OCI-LY7 (cell line): ENCODE measurements at regions not wholly inside any gene's neighbourhood (a gene's known extent, or its start where the extent isn't known, plus 50 kb on each side); places are given as distances from the start of the nearest gene placed in this dataset.

Source experiments
- BruUV-seq: library from RNA; stranded (reverse); fragments of 400-500 nt; replicated peaks from 2 replicates; lab custom pipeline; 2021; lab: Mats Ljungman, UMichigan
- CTCF ChIA-PET: fragments of 300-600 bp; sonication (Branson Sonifier 250); formaldehyde crosslinking; loops from one replicate; lab custom pipeline; 2022; ENCODE audit warnings: antibody characterized with exemption; ENCODE audit not compliant: unreplicated experiment; lab: Charles Lee
- POLR2A ChIA-PET: fragments of 300-600 bp; sonication (Branson Sonifier 250); formaldehyde crosslinking; loops from one replicate; lab custom pipeline; 2022; ENCODE audit warnings: antibody characterized with exemption; lab: Charles Lee
- DNase-seq: peaks from one replicate; pipeline ENCODE4 v3.0.0-alpha.2; 2015; ENCODE audit warnings: low spot score
- H2AFZ ChIP-seq: fragments of 200-600 bp; sonication (generic), shearing (Covaris generic); 2 replicates; pipeline ENCODE4 v1.6.1; 2014; ENCODE audit warnings: mild to moderate bottlenecking, antibody characterized with exemption, low read length, moderate library complexity
- H3K27ac ChIP-seq: fragments of 200-600 bp; sonication (generic); 2 replicates; pipeline ENCODE4 v1.5.1; 2014; ENCODE audit warnings: mixed run types, low read depth, mild to moderate bottlenecking, moderate library complexity, low read length, inconsistent platforms; ENCODE audit not compliant: poor library complexity, severe bottlenecking
- H3K36me3 ChIP-seq: fragments of 200-600 bp; sonication (generic); 2 replicates; pipeline ENCODE4 v1.6.1; 2014; ENCODE audit warnings: mild to moderate bottlenecking, antibody characterized with exemption, low read length, moderate library complexity, mixed read lengths; ENCODE audit not compliant: insufficient read depth
- H3K4me1 ChIP-seq: fragments of 200-600 bp; sonication (generic); 2 replicates; pipeline ENCODE4 v1.5.1; 2014; ENCODE audit warnings: mild to moderate bottlenecking, low read length; ENCODE audit not compliant: insufficient read depth, poor library complexity, severe bottlenecking
- H3K4me2 ChIP-seq: fragments of 200-600 bp; sonication (generic); 2 replicates; pipeline ENCODE4 v1.6.1; 2014; ENCODE audit warnings: mild to moderate bottlenecking, low read length
- H3K4me3 ChIP-seq: fragments of 200-600 bp; sonication (generic); 2 replicates; pipeline ENCODE4 v1.5.1; 2014; ENCODE audit warnings: mild to moderate bottlenecking, low read depth, low read length; ENCODE audit not compliant: poor library complexity, severe bottlenecking
- H3K79me2 ChIP-seq: fragments of 200-600 bp; sonication (generic); 2 replicates; pipeline ENCODE4 v1.6.1; 2016; ENCODE audit warnings: low read depth, mild to moderate bottlenecking, low read length, moderate library complexity, mixed read lengths; ENCODE audit not compliant: insufficient read depth
- H3K9me2 ChIP-seq: fragments of 200-600 bp; sonication (generic); 2 replicates; pipeline ENCODE4 v1.6.1; 2016; ENCODE audit warnings: mild to moderate bottlenecking, low read length, mixed read lengths; ENCODE audit not compliant: insufficient read depth
- H3K9me3 ChIP-seq: fragments of 200-600 bp; sonication (generic); 2 replicates; pipeline ENCODE4 v1.6.1; 2014; ENCODE audit warnings: mild to moderate bottlenecking, mixed run types, low read length, mixed read lengths
- H4K20me1 ChIP-seq: fragments of 200-600 bp; sonication (generic); 2 replicates; pipeline ENCODE4 v1.6.1; 2014; ENCODE audit warnings: mild to moderate bottlenecking, antibody characterized with exemption, low read length, moderate library complexity, mixed read lengths; ENCODE audit not compliant: insufficient read depth
- EZH2phosphoT487 ChIP-seq: fragments of 200-600 bp; sonication (generic); IDR thresholded peaks from 2 replicates; pipeline ENCODE4 v1.6.1; 2018; ENCODE audit warnings: low read depth, borderline replicate concordance, mild to moderate bottlenecking, mixed run types, antibody characterized with exemption, low read length, moderate library complexity, mixed read lengths
- intact Hi-C: fragments of 100-400 bp; cut with micrococcal nuclease; formaldehyde crosslinking; loops from one replicate; pipeline ENCODE4 v1.10.0; 2022; ENCODE audit not compliant: unreplicated experiment
- TF ChIP-seq, protein P1 (sequence below): fragments of 200-600 bp; sonication (generic); conservative IDR thresholded peaks from 2 replicates; pipeline ENCODE4 v1.5.1; 2014; ENCODE audit warnings: mild to moderate bottlenecking, antibody characterized with exemption, low read length, moderate library complexity, mixed read lengths

DNA sequence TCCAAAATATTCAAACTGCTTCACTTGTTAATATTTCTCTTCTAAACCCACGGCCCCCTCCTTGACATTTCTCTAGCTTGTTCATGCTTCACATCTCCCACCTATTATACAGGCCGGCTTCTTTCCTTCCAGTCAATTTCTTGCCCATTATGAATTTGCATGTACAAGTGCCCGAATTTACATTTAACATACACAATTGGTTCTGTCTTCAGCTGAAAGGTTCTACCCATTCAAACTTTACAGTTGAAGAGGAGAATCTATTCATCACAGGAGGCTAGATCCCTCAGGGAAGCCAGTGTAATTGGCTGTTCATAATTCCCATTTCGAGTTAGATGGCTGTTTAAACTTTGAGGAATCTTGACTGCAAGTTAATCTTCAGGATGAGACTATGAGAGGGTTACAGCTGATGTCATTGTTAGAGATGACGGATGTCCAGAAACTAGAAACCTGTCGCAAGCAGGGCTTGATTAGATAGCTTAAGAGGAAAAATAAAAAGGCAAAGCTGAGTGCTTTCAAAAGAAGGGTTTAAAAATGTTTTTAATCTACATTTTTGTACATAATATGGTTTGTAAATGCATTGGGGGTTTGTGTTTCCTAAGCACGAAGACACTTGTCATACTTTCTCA, 157.0 kb downstream of the ADSS2 start:
- no peak overlapping the region for H3K27ac ChIP-seq
- H3K4me1 ChIP-seq, result peaks cover 4% of the 10 kb centered on the region
- ChIA-PET POLR2A (no interaction called here), CTCF (no interaction called here)
- H3K79me2 ChIP-seq, result no peaks in the 10 kb centered on the region
- no peak overlapping the region for H2AFZ ChIP-seq
- BruUV-seq, result no TSS peak
- TF ChIP-seq, protein P1, sequence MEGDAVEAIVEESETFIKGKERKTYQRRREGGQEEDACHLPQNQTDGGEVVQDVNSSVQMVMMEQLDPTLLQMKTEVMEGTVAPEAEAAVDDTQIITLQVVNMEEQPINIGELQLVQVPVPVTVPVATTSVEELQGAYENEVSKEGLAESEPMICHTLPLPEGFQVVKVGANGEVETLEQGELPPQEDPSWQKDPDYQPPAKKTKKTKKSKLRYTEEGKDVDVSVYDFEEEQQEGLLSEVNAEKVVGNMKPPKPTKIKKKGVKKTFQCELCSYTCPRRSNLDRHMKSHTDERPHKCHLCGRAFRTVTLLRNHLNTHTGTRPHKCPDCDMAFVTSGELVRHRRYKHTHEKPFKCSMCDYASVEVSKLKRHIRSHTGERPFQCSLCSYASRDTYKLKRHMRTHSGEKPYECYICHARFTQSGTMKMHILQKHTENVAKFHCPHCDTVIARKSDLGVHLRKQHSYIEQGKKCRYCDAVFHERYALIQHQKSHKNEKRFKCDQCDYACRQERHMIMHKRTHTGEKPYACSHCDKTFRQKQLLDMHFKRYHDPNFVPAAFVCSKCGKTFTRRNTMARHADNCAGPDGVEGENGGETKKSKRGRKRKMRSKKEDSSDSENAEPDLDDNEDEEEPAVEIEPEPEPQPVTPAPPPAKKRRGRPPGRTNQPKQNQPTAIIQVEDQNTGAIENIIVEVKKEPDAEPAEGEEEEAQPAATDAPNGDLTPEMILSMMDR, result no peak
- TF ChIP-seq EZH2phosphoT487, result no peak
- no peaks in the 10 kb centered on the region for H4K20me1 ChIP-seq
- intact Hi-C loops, result loop anchor here (10.0 kb wide), 1 partner anchor 160 kb away; the partner anchor contains the start of gene ADSS2
- no peak for DNase-seq
- no peaks in the 10 kb centered on the region for H3K9me2 ChIP-seq
- no peaks in the 10 kb centered on the region for H3K9me3 ChIP-seq
- no peaks in the 10 kb centered on the region for H3K36me3 ChIP-seq
- no peak overlapping the region for H3K4me2 ChIP-seq
- H3K4me3 ChIP-seq, result no peak overlapping the region

DNA sequence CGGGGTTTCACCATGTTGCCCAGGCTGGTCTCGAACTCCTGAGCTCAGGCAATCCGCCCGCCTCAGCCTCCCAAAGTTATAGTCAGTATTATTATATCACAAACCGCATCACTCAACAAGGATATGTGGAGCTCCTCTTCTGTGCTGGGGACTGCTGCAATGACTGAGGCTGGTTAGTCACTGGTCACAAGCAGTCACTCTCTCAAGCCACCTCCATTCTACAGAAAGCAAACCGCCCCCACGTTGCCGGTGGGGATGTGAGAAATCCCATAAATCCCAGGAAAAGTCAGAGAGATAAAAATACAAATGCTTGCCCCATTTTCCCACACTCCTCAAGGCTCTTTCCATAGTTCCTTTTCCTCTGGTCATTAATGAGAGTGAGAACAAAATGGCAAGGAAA, 155.7 kb downstream of the ADSS2 start:
- Histone ChIP-seq H3K4me3 (no peak overlapping the region), H3K9me2 (no peaks in the 10 kb centered on the region), H4K20me1 (no peaks in the 10 kb centered on the region), H2AFZ (no peak overlapping the region), H3K36me3 (no peaks in the 10 kb centered on the region), H3K27ac (no peak overlapping the region), H3K79me2 (no peaks in the 10 kb centered on the region), H3K4me2 (no peak overlapping the region), H3K4me1 (peaks cover 4% of the 10 kb centered on the region), H3K9me3 (no peaks in the 10 kb centered on the region)
- POLR2A ChIA-PET, result interaction anchor here (0.7 kb wide), 2 partner anchors 84 to 606 kb away, joined by 3 read pairs; no protein-coding TSS in a partner anchor
- CTCF ChIA-PET, result no interaction called here
- BruUV-seq, result no TSS peak
- TF ChIP-seq EZH2phosphoT487, result no peak
- TF ChIP-seq, protein P1, result no peak
- intact Hi-C loops, result loop anchor here (10.0 kb wide), 1 partner anchor 159 kb away; the partner anchor contains the start of gene ADSS2
- no peak for DNase-seq

DNA sequence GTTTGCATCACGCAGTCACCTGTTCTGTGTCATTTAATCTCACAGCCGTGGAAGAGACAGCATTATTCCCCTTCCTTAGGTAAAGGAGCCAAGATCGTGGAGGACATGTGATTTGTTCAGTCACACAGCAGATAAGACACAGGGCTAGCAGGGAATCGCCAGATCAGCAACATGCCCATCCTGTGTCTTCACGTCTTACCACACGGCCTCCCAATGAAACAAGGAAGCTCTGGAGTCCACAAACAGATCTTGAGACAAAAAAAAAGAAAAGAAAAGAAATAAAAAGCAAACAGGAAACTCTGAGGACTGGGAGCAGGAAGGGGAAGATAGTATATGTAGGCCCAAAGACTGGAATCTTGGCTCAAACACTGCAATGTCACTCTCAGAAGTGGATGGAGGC, 155.3 kb downstream of the ADSS2 start:
- Histone ChIP-seq H3K27ac (no peak overlapping the region), H2AFZ (no peak overlapping the region), H4K20me1 (no peaks in the 10 kb centered on the region), H3K36me3 (no peaks in the 10 kb centered on the region), H3K79me2 (no peaks in the 10 kb centered on the region), H3K4me1 (peaks cover 4% of the 10 kb centered on the region), H3K9me3 (no peaks in the 10 kb centered on the region), H3K9me2 (no peaks in the 10 kb centered on the region), H3K4me2 (no peak overlapping the region), H3K4me3 (no peak overlapping the region)
- intact Hi-C loops, result loop anchor here (10.0 kb wide), 1 partner anchor 158 kb away; the partner anchor contains the start of gene ADSS2
- ChIA-PET POLR2A (interaction anchor here (0.7 kb wide), 2 partner anchors 85 to 607 kb away, joined by 3 read pairs; no protein-coding TSS in a partner anchor), CTCF (no interaction called here)
- DNase-seq, result no peak
- no TSS peak for BruUV-seq
- TF ChIP-seq, protein P1, result no peak
